NT2/D1 (cell line): ENCODE measurements at regions not wholly inside any gene's neighbourhood (a gene's known extent, or its start where the extent isn't known, plus 50 kb on each side); places are given as distances from the start of the nearest gene placed in this dataset.

Experiments
- SUZ12 ChIP-seq: IDR thresholded peaks from 2 replicates; pipeline ENCODE4 v1.6.1; 2011; ENCODE audit not compliant: insufficient read length, insufficient read depth; ENCODE audit errors: extremely low read depth
- YY1 ChIP-seq: IDR thresholded peaks from 2 replicates; pipeline ENCODE4 v1.6.1; 2011; ENCODE audit not compliant: insufficient read length, insufficient read depth
- ZNF274 ChIP-seq: IDR thresholded peaks from 2 replicates; pipeline ENCODE4 v1.6.1; 2011; ENCODE audit warnings: mild to moderate bottlenecking, low read depth, low read length

DNA sequence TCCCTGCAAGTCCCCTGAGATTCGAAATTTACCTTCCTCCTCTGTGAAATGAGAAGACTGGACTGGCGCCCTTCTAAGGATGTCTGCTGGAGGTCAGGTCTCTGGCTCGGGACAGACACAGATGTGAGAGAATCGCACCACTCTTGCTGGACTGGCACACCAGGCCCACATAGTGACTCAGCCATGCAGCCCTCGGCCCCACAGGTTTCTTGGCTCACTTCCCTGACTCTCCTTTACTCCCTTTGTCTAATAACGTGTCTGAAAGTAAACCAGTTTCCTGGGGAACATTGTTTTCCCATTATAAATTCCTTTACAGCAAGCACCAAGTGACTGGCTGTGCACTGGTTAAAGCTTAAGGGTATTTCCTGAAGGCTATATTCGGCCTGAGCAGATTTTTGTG lies 106.7 kb upstream of the PLEKHG1 start:
- no peak for TF ChIP-seq ZNF274
- TF ChIP-seq YY1: no peak
- TF ChIP-seq SUZ12: no peak
